ENCODE measurements at regions not wholly inside any gene's neighbourhood (a gene's known extent, or its start where the extent isn't known, plus 50 kb on each side); places are given as distances from the start of the nearest gene placed in this dataset.

DNA sequence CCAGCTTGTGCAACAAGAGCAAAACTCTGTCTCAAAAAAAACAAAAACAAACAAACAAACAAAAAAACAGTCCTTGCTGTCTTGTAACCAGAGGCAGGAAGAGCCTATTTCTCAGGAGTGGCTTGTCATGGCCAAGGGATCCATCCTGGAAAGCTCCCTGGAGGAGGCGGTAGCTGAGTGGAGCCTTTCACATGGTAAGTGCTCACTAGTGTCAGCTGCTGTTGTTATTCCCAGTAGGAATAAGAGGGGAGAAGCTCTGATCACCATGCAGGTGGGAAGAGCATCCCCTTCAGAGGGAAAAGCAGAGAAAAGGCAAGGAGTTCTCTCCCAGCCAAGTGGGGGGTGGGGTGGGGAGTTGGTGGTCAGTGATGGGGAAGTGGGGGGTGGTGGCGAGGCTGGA lies 54.6 kb upstream of the WNT7B start:
- TF ChIP-seq, protein P1, sequence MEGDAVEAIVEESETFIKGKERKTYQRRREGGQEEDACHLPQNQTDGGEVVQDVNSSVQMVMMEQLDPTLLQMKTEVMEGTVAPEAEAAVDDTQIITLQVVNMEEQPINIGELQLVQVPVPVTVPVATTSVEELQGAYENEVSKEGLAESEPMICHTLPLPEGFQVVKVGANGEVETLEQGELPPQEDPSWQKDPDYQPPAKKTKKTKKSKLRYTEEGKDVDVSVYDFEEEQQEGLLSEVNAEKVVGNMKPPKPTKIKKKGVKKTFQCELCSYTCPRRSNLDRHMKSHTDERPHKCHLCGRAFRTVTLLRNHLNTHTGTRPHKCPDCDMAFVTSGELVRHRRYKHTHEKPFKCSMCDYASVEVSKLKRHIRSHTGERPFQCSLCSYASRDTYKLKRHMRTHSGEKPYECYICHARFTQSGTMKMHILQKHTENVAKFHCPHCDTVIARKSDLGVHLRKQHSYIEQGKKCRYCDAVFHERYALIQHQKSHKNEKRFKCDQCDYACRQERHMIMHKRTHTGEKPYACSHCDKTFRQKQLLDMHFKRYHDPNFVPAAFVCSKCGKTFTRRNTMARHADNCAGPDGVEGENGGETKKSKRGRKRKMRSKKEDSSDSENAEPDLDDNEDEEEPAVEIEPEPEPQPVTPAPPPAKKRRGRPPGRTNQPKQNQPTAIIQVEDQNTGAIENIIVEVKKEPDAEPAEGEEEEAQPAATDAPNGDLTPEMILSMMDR (conservative IDR thresholded peaks at IDR 0.05): no peak
- TF ChIP-seq EZH2 (IDR thresholded peaks at IDR 0.05; ENCODE audit: low read depth): no peak
